Astrocyte (in vitro differentiated cells and primary cell): ENCODE measurements at regions not wholly inside any gene's neighbourhood (a gene's known extent, or its start where the extent isn't known, plus 50 kb on each side); places are given as distances from the start of the nearest gene placed in this dataset.

Experiments
- CTCF ChIP-seq: IDR thresholded peaks from 2 replicates; pipeline ENCODE4 v1.5.1; 2011; ENCODE audit warnings: low read depth, mild to moderate bottlenecking, inconsistent platforms, low read length, moderate library complexity; ENCODE audit not compliant: insufficient read depth
- EZH2 ChIP-seq: IDR thresholded peaks from 2 replicates; pipeline ENCODE4 v1.6.1; 2012; ENCODE audit warnings: mild to moderate bottlenecking, low read length, inconsistent platforms; ENCODE audit not compliant: insufficient read depth

- TF ChIP-seq CTCF = no peak
- no peak for TF ChIP-seq EZH2
Observed at GRCh38 chrX:17299206-17299605, 75.8 kb upstream of the NHS start.
